Ishikawa (cell line): ENCODE measurements at regions not wholly inside any gene's neighbourhood (a gene's known extent, or its start where the extent isn't known, plus 50 kb on each side); places are given as distances from the start of the nearest gene placed in this dataset.

Source experiments
- CEBPB ChIP-seq: IDR thresholded peaks from 2 replicates; pipeline ENCODE4 v1.6.1; 2012
- CREB1 ChIP-seq: IDR thresholded peaks from 2 replicates; pipeline ENCODE4 v1.6.1; 2012; ENCODE audit warnings: low read depth
- EGR1 ChIP-seq: IDR thresholded peaks from 2 replicates; pipeline ENCODE4 v1.6.1; 2012
- EP300 ChIP-seq: IDR thresholded peaks from 2 replicates; pipeline ENCODE4 v1.6.1; 2012; ENCODE audit warnings: borderline replicate concordance
- FOXM1 ChIP-seq: IDR thresholded peaks from 2 replicates; pipeline ENCODE4 v1.6.1; 2012; ENCODE audit warnings: low read depth, borderline replicate concordance
- NFIC ChIP-seq: IDR thresholded peaks from 2 replicates; pipeline ENCODE4 v1.6.1; 2012
- RAD21 ChIP-seq: IDR thresholded peaks from 2 replicates; pipeline ENCODE4 v1.6.1; 2012; ENCODE audit warnings: low read depth
- TAF1 ChIP-seq: IDR thresholded peaks from 2 replicates; pipeline ENCODE4 v1.6.1; 2012; ENCODE audit warnings: low read depth, mild to moderate bottlenecking
- YY1 ChIP-seq: IDR thresholded peaks from 2 replicates; pipeline ENCODE4 v1.6.1; 2012; ENCODE audit warnings: low read depth
- ZBTB7A ChIP-seq: IDR thresholded peaks from 2 replicates; pipeline ENCODE4 v1.6.1; 2012; ENCODE audit warnings: low read depth
- TF ChIP-seq, protein P1 (sequence below): IDR thresholded peaks from 2 replicates; pipeline ENCODE4 v1.6.1; 2012; ENCODE audit warnings: low read depth, mild to moderate bottlenecking
- TF ChIP-seq, protein P2 (sequence below): IDR thresholded peaks from 2 replicates; pipeline ENCODE4 v1.6.1; 2012
- TF ChIP-seq, protein P3 (sequence below): IDR thresholded peaks from 2 replicates; pipeline ENCODE4 v1.6.1; 2012

GRCh38 chr16:48972236-48972635, 309.4 kb downstream of the CBLN1 start:
- no peak for TF ChIP-seq NFIC
- TF ChIP-seq YY1: no peak
- TF ChIP-seq CREB1: no peak
- TF ChIP-seq CEBPB: no peak
- TF ChIP-seq EGR1: no peak
- TF ChIP-seq ZBTB7A: no peak
- TF ChIP-seq RAD21: no peak
- TF ChIP-seq TAF1: no peak
- no peak for TF ChIP-seq FOXM1
- TF ChIP-seq, protein P1, sequence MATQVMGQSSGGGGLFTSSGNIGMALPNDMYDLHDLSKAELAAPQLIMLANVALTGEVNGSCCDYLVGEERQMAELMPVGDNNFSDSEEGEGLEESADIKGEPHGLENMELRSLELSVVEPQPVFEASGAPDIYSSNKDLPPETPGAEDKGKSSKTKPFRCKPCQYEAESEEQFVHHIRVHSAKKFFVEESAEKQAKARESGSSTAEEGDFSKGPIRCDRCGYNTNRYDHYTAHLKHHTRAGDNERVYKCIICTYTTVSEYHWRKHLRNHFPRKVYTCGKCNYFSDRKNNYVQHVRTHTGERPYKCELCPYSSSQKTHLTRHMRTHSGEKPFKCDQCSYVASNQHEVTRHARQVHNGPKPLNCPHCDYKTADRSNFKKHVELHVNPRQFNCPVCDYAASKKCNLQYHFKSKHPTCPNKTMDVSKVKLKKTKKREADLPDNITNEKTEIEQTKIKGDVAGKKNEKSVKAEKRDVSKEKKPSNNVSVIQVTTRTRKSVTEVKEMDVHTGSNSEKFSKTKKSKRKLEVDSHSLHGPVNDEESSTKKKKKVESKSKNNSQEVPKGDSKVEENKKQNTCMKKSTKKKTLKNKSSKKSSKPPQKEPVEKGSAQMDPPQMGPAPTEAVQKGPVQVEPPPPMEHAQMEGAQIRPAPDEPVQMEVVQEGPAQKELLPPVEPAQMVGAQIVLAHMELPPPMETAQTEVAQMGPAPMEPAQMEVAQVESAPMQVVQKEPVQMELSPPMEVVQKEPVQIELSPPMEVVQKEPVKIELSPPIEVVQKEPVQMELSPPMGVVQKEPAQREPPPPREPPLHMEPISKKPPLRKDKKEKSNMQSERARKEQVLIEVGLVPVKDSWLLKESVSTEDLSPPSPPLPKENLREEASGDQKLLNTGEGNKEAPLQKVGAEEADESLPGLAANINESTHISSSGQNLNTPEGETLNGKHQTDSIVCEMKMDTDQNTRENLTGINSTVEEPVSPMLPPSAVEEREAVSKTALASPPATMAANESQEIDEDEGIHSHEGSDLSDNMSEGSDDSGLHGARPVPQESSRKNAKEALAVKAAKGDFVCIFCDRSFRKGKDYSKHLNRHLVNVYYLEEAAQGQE: no peak
- TF ChIP-seq, protein P2, sequence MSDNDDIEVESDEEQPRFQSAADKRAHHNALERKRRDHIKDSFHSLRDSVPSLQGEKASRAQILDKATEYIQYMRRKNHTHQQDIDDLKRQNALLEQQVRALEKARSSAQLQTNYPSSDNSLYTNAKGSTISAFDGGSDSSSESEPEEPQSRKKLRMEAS: no peak
- TF ChIP-seq EP300: no peak
- TF ChIP-seq, protein P3, sequence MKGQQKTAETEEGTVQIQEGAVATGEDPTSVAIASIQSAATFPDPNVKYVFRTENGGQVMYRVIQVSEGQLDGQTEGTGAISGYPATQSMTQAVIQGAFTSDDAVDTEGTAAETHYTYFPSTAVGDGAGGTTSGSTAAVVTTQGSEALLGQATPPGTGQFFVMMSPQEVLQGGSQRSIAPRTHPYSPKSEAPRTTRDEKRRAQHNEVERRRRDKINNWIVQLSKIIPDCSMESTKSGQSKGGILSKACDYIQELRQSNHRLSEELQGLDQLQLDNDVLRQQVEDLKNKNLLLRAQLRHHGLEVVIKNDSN: no peak
